ENCODE measurements at regions not wholly inside any gene's neighbourhood (a gene's known extent, or its start where the extent isn't known, plus 50 kb on each side); places are given as distances from the start of the nearest gene placed in this dataset.

- ATAC-seq (no peak), DNase-seq (ENCODE audit: low spot score) (no peak), FAIRE-seq (no peak)
- BruUV-seq (replicated peaks), result no TSS peak
- H3K4me3 ChIP-seq (replicated peaks in 1 of 3; ENCODE audit: insufficient read depth in 1 of 3, low read depth in 2 of 3, low read length in 3 of 3), result no peak overlapping the region
- H3K4me1 ChIP-seq (ENCODE audit: insufficient read depth, low read length), result no peaks in the 10 kb centered on the region
- POLR2A ChIA-PET, result no interaction called here
- H4K20me1 ChIP-seq (ENCODE audit: insufficient read depth, low read length), result no peaks in the 10 kb centered on the region
- H3K79me2 ChIP-seq (ENCODE audit: insufficient read depth, low read length), result no peaks in the 10 kb centered on the region
- intact Hi-C loops (cut with micrococcal nuclease; ENCODE audit: unreplicated experiment), result no loop called here
- 0% methylated on average over 1 of the region's 1 CpG for WGBS (ENCODE audit: low lambda C conversion rate)
- H3K27ac ChIP-seq (ENCODE audit: extremely low read length, insufficient read depth, low read length), result no peak overlapping the region
- no peaks in the 10 kb centered on the region for H3K9me3 ChIP-seq (ENCODE audit: low read length)
- CTCF ChIA-PET (ENCODE audit: low intra/inter-chr PET ratio, low total read pairs), result no interaction called here
- no peaks in the 10 kb centered on the region for H3K36me3 ChIP-seq (replicated peaks in 1 of 2; ENCODE audit: control insufficient read depth in 1 of 2, insufficient read depth in 2 of 2, low read length in 2 of 2)
- no peaks in the 10 kb centered on the region for H3K27me3 ChIP-seq (ENCODE audit: control insufficient read depth in 1 of 2, insufficient read depth in 2 of 2, low read length in 2 of 2)
- H2AFZ ChIP-seq (ENCODE audit: low read length), result no peak overlapping the region
- in situ Hi-C loops (cut with HindIII; ENCODE audit: extremely low pct_ligation_motif_present, low pct_unique_long_range_greater_than_20kb), result no loop called here
- H3K9ac ChIP-seq (ENCODE audit: insufficient read depth, low read depth, low read length), result no peak overlapping the region
- H3K4me2 ChIP-seq (ENCODE audit: low read depth, low read length), result no peak overlapping the region
- no peak for TF ChIP-seq PTBP1 (IDR thresholded peaks at IDR 0.05; ENCODE audit: low read depth, low read length, poor library complexity, severe bottlenecking)
- no peak for TF ChIP-seq TFE3 (CRISPR knock-in tag; IDR thresholded peaks at IDR 0.05)
- peak; percentile 57 to 67 for TF ChIP-seq MAFK (conservative IDR thresholded peaks at IDR 0.05 in 1 of 2, IDR thresholded peaks at IDR 0.05 in 1 of 2; ENCODE audit: low read length in 2 of 2)
- no peak for TF ChIP-seq CHD2 (IDR thresholded peaks at IDR 0.05; ENCODE audit: low read depth, low read length)
- TF ChIP-seq YY1 (IDR thresholded peaks at IDR 0.05; ENCODE audit: insufficient read depth, insufficient replicate concordance, low read depth, low read length), result no peak
- TF ChIP-seq RXRA (CRISPR knock-in tag; IDR thresholded peaks at IDR 0.05), result no peak
- peak; percentile 38; the same call in 1 of the 2 replicates for TF ChIP-seq MAFF (IDR thresholded peaks at IDR 0.05; ENCODE audit: low read depth, low read length)
These were observed 648.5 kb upstream of the LCORL start for GRCh38 chr4:18670034-18670433.

- no peak overlapping the region for H3K27ac ChIP-seq (ENCODE audit: extremely low read length, insufficient read depth, low read length)
- no peaks in the 10 kb centered on the region for H3K79me2 ChIP-seq (ENCODE audit: insufficient read depth, low read length)
- no peaks in the 10 kb centered on the region for H3K9me3 ChIP-seq (ENCODE audit: low read length)
- no peaks in the 10 kb centered on the region for H3K4me1 ChIP-seq (ENCODE audit: insufficient read depth, low read length)
- no peaks in the 10 kb centered on the region for H3K36me3 ChIP-seq (replicated peaks in 1 of 2; ENCODE audit: control insufficient read depth in 1 of 2, insufficient read depth in 2 of 2, low read length in 2 of 2)
- H4K20me1 ChIP-seq (ENCODE audit: insufficient read depth, low read length), result no peaks in the 10 kb centered on the region
- no peak overlapping the region for H3K4me2 ChIP-seq (ENCODE audit: low read depth, low read length)
- WGBS (ENCODE audit: low lambda C conversion rate), result 4% methylated on average over 1 of the region's 1 CpG
- CTCF ChIA-PET (ENCODE audit: low intra/inter-chr PET ratio, low total read pairs), result no interaction called here
- H2AFZ ChIP-seq (ENCODE audit: low read length), result no peak overlapping the region
- no peak overlapping the region for H3K9ac ChIP-seq (ENCODE audit: insufficient read depth, low read depth, low read length)
- intact Hi-C loops (cut with micrococcal nuclease; ENCODE audit: unreplicated experiment), result no loop called here
- DNase-seq (ENCODE audit: low spot score) (no peak), FAIRE-seq (no peak), ATAC-seq (no peak)
- BruUV-seq (replicated peaks), result no TSS peak
- H3K27me3 ChIP-seq (ENCODE audit: control insufficient read depth in 1 of 2, insufficient read depth in 2 of 2, low read length in 2 of 2), result no peaks in the 10 kb centered on the region
- in situ Hi-C loops (cut with HindIII; ENCODE audit: extremely low pct_ligation_motif_present, low pct_unique_long_range_greater_than_20kb), result no loop called here
- TF ChIP-seq MEIS2 (CRISPR knock-in tag; IDR thresholded peaks at IDR 0.05) (no peak), MYNN (CRISPR knock-in tag; IDR thresholded peaks at IDR 0.05; ENCODE audit: low read depth) (no peak), MATR3 (CRISPR knock-in tag; IDR thresholded peaks at IDR 0.05) (no peak), ARNT (IDR thresholded peaks at IDR 0.05) (no peak), MAF1 (CRISPR knock-in tag; IDR thresholded peaks at IDR 0.05; ENCODE audit: borderline replicate concordance) (no peak), RCOR2 (CRISPR knock-in tag; IDR thresholded peaks at IDR 0.05) (no peak), RORA (CRISPR knock-in tag; IDR thresholded peaks at IDR 0.05) (no peak), JARID2 (CRISPR knock-in tag; IDR thresholded peaks at IDR 0.05; ENCODE audit: insufficient replicate concordance) (no peak)
- H3K4me3 ChIP-seq (replicated peaks in 1 of 3; ENCODE audit: insufficient read depth in 1 of 3, low read depth in 2 of 3, low read length in 3 of 3), result no peak overlapping the region
- POLR2A ChIA-PET, result no interaction called here
These were observed 647.8 kb upstream of the LCORL start for GRCh38 chr4:18669390-18669789.

All from HepG2 (cell line).